SK-N-SH (cell line): ENCODE measurements at regions not wholly inside any gene's neighbourhood (a gene's known extent, or its start where the extent isn't known, plus 50 kb on each side); places are given as distances from the start of the nearest gene placed in this dataset.
"Not testable (repeated sequence)": the region's sequence is repeated elsewhere in the genome, so short reads cannot be mapped to it uniquely, and the experiment has no call there.

ENCODE experiments used
- CTCF ChIA-PET: fragments of 300-600, 350-600 bp; formaldehyde crosslinking; extraction: SDS; loops from one replicate; lab custom pipeline; 2021; lab: Yijun Ruan, JAX
- POLR2A ChIA-PET: fragments of 350-600 bp; sonication (Branson Sonifier 250); formaldehyde crosslinking; extraction: SDS; loops from one replicate; lab custom pipeline; 2020; ENCODE audit warnings: antibody characterized with exemption, inconsistent platforms; lab: Yijun Ruan, JAX
- DNase-seq: peaks from one replicate; pipeline ENCODE4 v3.0.0; 2012
- H2AFZ ChIP-seq: fragments of 200-600 bp; sonication (generic); 2 replicates; pipeline ENCODE4 v1.8.1; 2016; ENCODE audit warnings: antibody characterized with exemption, mild to moderate bottlenecking, low read depth
- H3F3A ChIP-seq: fragments of 200-600 bp; sonication (generic); replicated peaks from 2 replicates; pipeline ENCODE3; 2016; ENCODE audit warnings: antibody characterized with exemption, mild to moderate bottlenecking; ENCODE audit not compliant: insufficient read depth
- H3K27ac ChIP-seq, 2 experiments: fragments of 200-500 bp in 1 of 2; fragments of 200-600 bp in 1 of 2; sonication (Bioruptor generic) in 1 of 2; sonication (generic), shearing (Covaris generic) in 1 of 2; 2 replicates each; pipeline versions ENCODE4 v1.5.1 to v1.6.1; 2014 to 2016; ENCODE audit warnings: low read depth in 2 of 2, inconsistent platforms in 1 of 2, low read length in 1 of 2, mild to moderate bottlenecking in 1 of 2, mixed read lengths in 1 of 2
- H3K27me3 ChIP-seq: fragments of 200-600 bp; sonication (generic), shearing (Covaris generic); 2 replicates; pipeline ENCODE4 v1.6.1; 2016; ENCODE audit warnings: mixed run types; ENCODE audit not compliant: insufficient read depth
- H3K36me3 ChIP-seq, 2 experiments: fragments of 200-500 bp in 1 of 2; fragments of 200-600 bp in 1 of 2; sonication (Bioruptor generic) in 1 of 2; sonication (generic) in 1 of 2; replicated peaks in 1 of 2; 2 replicates each; pipeline versions ENCODE3 to v1.5.1; 2014 to 2016; ENCODE audit warnings: low read length in 1 of 2, mild to moderate bottlenecking in 1 of 2; ENCODE audit not compliant: insufficient read depth in 2 of 2, control insufficient read depth in 1 of 2
- H3K4me1 ChIP-seq, 2 experiments: fragments of 200-500 bp in 1 of 2; fragments of 200-600 bp in 1 of 2; sonication (Bioruptor generic) in 1 of 2; sonication (generic), shearing (Covaris generic) in 1 of 2; 2 replicates each; pipeline versions ENCODE4 v1.5.1 to v1.6.1; 2014 to 2016; ENCODE audit warnings: low read depth in 1 of 2, low read length in 1 of 2, mixed run types in 1 of 2; ENCODE audit not compliant: insufficient read depth in 2 of 2, control insufficient read depth in 1 of 2
- H3K4me2 ChIP-seq: fragments of 200-600 bp; sonication (generic), shearing (Covaris generic); 2 replicates; pipeline ENCODE4 v1.6.1; 2017; ENCODE audit warnings: mixed run types
- H3K4me3 ChIP-seq, 2 experiments: fragments of 200-500 bp in 1 of 2; fragments of 200-600 bp in 1 of 2; sonication (Bioruptor generic) in 1 of 2; sonication (generic), shearing (Covaris generic) in 1 of 2; 2 replicates each; pipeline versions ENCODE4 v1.5.1 to v1.8.1; 2014 to 2016; ENCODE audit warnings: low read depth in 2 of 2, inconsistent platforms in 1 of 2, low read length in 1 of 2, mild to moderate bottlenecking in 1 of 2, mixed read lengths in 1 of 2, moderate library complexity in 1 of 2
- H3K79me2 ChIP-seq: fragments of 200-600 bp; sonication (generic); 2 replicates; pipeline ENCODE4 v1.8.1; 2017; ENCODE audit warnings: mild to moderate bottlenecking; ENCODE audit not compliant: insufficient read depth
- H3K9ac ChIP-seq: fragments of 200-600 bp; sonication (generic); 2 replicates; pipeline ENCODE4 v1.6.1; 2017; ENCODE audit warnings: mixed run types
- H3K9me2 ChIP-seq: fragments of 200-600 bp; sonication (generic); 2 replicates; pipeline ENCODE4 v1.6.1; 2017; ENCODE audit warnings: mixed run types
- H3K9me3 ChIP-seq: fragments of 200-600 bp; sonication (generic); 2 replicates; pipeline ENCODE4 v1.6.1; 2017; ENCODE audit warnings: mixed run types, mild to moderate bottlenecking, moderate library complexity
- H4K20me1 ChIP-seq: fragments of 200-600 bp; sonication (generic); 2 replicates; pipeline ENCODE4 v1.6.1; 2017; ENCODE audit warnings: mild to moderate bottlenecking, mixed run types; ENCODE audit not compliant: insufficient read depth
- ELF1 ChIP-seq: IDR thresholded peaks from 2 replicates; pipeline ENCODE4 v1.4.0; 2012
- GABPA ChIP-seq: IDR thresholded peaks from 2 replicates; pipeline ENCODE4 v1.4.0; 2012; ENCODE audit warnings: low read depth, mild to moderate bottlenecking
- JUND ChIP-seq: IDR thresholded peaks from 2 replicates; pipeline ENCODE4 v1.4.0; 2012
- MEF2A ChIP-seq: IDR thresholded peaks from 2 replicates; pipeline ENCODE4 v1.4.0; 2012; ENCODE audit warnings: low read depth, borderline replicate concordance
- RAD21 ChIP-seq: IDR thresholded peaks from 2 replicates; pipeline ENCODE4 v1.6.1; 2012; ENCODE audit warnings: mild to moderate bottlenecking, low read length
- RCOR1 ChIP-seq: fragments of 150-350 bp; IDR thresholded peaks from 2 replicates; pipeline ENCODE4 v1.6.1; 2017; ENCODE audit warnings: antibody characterized with exemption, low read length
- SMC3 ChIP-seq: IDR thresholded peaks from 2 replicates; pipeline ENCODE4 v1.6.1; 2012; ENCODE audit warnings: low read depth, low read length, improper control_type of control experiment
- TAF1 ChIP-seq: IDR thresholded peaks from 2 replicates; pipeline ENCODE4 v1.6.1; 2012; ENCODE audit warnings: low read depth, mild to moderate bottlenecking, low read length, moderate library complexity, borderline replicate concordance
- TCF12 ChIP-seq: IDR thresholded peaks from 2 replicates; pipeline ENCODE4 v1.4.0; 2012
- WGBS: methylation state at CpG from one replicate; pipeline ENCODE4 v1.1.6; 2017; ENCODE audit warnings: low lambda C conversion rate; 5-methylcytosine and 5-hydroxymethylcytosine counted together
- TF ChIP-seq, protein P1 (sequence below): IDR thresholded peaks from 2 replicates; pipeline ENCODE4; 2012
- TF ChIP-seq, protein P2 (sequence below): IDR thresholded peaks from 2 replicates; pipeline ENCODE4 v1.4.0; 2012; ENCODE audit warnings: low read depth
- TF ChIP-seq, protein P3 (sequence below): IDR thresholded peaks from 2 replicates; pipeline ENCODE4 v1.6.1; 2012; ENCODE audit warnings: mild to moderate bottlenecking, low read depth, low read length, moderate library complexity
- TF ChIP-seq, protein P4 (sequence below): IDR thresholded peaks from 2 replicates; pipeline ENCODE4 v1.4.0; 2012; ENCODE audit warnings: low read depth, borderline replicate concordance

DNA sequence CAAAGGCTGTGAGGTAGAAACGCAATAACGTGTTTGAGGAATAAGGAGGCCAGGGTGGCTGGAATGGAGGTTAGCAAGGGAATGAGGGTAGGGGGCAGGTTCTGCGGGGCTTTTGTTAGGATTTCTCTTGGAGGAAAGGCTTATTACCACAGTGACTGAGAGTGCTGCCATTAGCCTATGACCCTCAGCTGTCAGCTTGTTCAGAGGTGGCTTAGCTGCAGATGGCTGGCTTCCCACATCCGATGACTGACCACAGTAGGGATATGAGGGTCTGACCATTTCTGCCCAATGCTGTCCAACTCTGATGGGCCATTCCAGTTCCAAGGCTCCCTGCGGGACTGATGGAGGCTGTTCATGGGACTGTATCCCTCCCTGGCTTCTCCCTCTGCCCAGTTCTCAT, 181.8 kb downstream of the MIAT start:
- ChIA-PET POLR2A (no interaction called here), CTCF (no interaction called here)
- no peak overlapping the region for H3K9ac ChIP-seq
- H3K9me2 ChIP-seq, result no peaks in the 10 kb centered on the region
- no peak overlapping the region for H3K4me3 ChIP-seq
- 75% methylated on average over 4 of the region's 5 CpGs for WGBS
- H3K4me2 ChIP-seq, result no peak overlapping the region
- H3K79me2 ChIP-seq, result no peaks in the 10 kb centered on the region
- no peaks in the 10 kb centered on the region for H4K20me1 ChIP-seq
- H3K27me3 ChIP-seq, result no peaks in the 10 kb centered on the region
- no peaks in the 10 kb centered on the region for H3F3A ChIP-seq
- no peak overlapping the region for H2AFZ ChIP-seq
- no peak for TF ChIP-seq TCF12
- TF ChIP-seq ELF1, result no peak
- TF ChIP-seq RCOR1, result no peak
- TF ChIP-seq, protein P1, sequence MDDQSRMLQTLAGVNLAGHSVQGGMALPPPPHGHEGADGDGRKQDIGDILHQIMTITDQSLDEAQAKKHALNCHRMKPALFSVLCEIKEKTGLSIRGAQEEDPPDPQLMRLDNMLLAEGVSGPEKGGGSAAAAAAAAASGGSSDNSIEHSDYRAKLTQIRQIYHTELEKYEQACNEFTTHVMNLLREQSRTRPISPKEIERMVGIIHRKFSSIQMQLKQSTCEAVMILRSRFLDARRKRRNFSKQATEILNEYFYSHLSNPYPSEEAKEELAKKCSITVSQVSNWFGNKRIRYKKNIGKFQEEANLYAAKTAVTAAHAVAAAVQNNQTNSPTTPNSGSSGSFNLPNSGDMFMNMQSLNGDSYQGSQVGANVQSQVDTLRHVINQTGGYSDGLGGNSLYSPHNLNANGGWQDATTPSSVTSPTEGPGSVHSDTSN, result no peak
- no peak for TF ChIP-seq SMC3
- no peak for TF ChIP-seq GABPA
- TF ChIP-seq, protein P2, sequence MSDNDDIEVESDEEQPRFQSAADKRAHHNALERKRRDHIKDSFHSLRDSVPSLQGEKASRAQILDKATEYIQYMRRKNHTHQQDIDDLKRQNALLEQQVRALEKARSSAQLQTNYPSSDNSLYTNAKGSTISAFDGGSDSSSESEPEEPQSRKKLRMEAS, result no peak
- TF ChIP-seq TAF1, result no peak
- TF ChIP-seq, protein P3, sequence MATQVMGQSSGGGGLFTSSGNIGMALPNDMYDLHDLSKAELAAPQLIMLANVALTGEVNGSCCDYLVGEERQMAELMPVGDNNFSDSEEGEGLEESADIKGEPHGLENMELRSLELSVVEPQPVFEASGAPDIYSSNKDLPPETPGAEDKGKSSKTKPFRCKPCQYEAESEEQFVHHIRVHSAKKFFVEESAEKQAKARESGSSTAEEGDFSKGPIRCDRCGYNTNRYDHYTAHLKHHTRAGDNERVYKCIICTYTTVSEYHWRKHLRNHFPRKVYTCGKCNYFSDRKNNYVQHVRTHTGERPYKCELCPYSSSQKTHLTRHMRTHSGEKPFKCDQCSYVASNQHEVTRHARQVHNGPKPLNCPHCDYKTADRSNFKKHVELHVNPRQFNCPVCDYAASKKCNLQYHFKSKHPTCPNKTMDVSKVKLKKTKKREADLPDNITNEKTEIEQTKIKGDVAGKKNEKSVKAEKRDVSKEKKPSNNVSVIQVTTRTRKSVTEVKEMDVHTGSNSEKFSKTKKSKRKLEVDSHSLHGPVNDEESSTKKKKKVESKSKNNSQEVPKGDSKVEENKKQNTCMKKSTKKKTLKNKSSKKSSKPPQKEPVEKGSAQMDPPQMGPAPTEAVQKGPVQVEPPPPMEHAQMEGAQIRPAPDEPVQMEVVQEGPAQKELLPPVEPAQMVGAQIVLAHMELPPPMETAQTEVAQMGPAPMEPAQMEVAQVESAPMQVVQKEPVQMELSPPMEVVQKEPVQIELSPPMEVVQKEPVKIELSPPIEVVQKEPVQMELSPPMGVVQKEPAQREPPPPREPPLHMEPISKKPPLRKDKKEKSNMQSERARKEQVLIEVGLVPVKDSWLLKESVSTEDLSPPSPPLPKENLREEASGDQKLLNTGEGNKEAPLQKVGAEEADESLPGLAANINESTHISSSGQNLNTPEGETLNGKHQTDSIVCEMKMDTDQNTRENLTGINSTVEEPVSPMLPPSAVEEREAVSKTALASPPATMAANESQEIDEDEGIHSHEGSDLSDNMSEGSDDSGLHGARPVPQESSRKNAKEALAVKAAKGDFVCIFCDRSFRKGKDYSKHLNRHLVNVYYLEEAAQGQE, result no peak
- TF ChIP-seq, protein P4, sequence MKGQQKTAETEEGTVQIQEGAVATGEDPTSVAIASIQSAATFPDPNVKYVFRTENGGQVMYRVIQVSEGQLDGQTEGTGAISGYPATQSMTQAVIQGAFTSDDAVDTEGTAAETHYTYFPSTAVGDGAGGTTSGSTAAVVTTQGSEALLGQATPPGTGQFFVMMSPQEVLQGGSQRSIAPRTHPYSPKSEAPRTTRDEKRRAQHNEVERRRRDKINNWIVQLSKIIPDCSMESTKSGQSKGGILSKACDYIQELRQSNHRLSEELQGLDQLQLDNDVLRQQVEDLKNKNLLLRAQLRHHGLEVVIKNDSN, result no peak
- TF ChIP-seq JUND, result no peak
- no peak for TF ChIP-seq RAD21
- no peak for TF ChIP-seq MEF2A
- no peak for DNase-seq
- no peaks in the 10 kb centered on the region for H3K36me3 ChIP-seq
- H3K9me3 ChIP-seq, result no peaks in the 10 kb centered on the region
- H3K4me1 ChIP-seq, result no peaks in the 10 kb centered on the region
- H3K27ac ChIP-seq, result no peak overlapping the region

GRCh38 chr22:26840770-26841169, 183.4 kb downstream of the MIAT start:
- H3K9ac ChIP-seq, H3K4me3 ChIP-seq, H3K27ac ChIP-seq, H2AFZ ChIP-seq, H3K79me2 ChIP-seq, H3K27me3 ChIP-seq, H4K20me1 ChIP-seq, H3K36me3 ChIP-seq, DNase-seq, H3K9me3 ChIP-seq, H3K4me1 ChIP-seq, H3K9me2 ChIP-seq, H3K4me2 ChIP-seq, H3F3A ChIP-seq, POLR2A ChIA-PET: not testable (repeated sequence)
- CTCF ChIA-PET, result interaction anchor here (1.9 kb wide), 1 partner anchor 18 kb away, joined by 4 read pairs; no protein-coding TSS in a partner anchor
- WGBS, result 77% methylated on average over 3 of the region's 3 CpGs
